Mammary epithelial cell (primary cell): ENCODE measurements at regions not wholly inside any gene's neighbourhood (a gene's known extent, or its start where the extent isn't known, plus 50 kb on each side); places are given as distances from the start of the nearest gene placed in this dataset.

Source experiments
- CTCF ChIP-seq, 2 donors: IDR thresholded peaks in 1 of 2; conservative IDR thresholded peaks in 1 of 2; 2 replicates each; pipeline ENCODE4 v1.5.1; 2011 to 2012; ENCODE audit warnings: inconsistent platforms in 2 of 2, low read length in 2 of 2, mild to moderate bottlenecking in 2 of 2, control low read depth in 1 of 2, low read depth in 1 of 2; ENCODE audit not compliant: insufficient read depth in 1 of 2; ENCODE audit errors: extremely low read depth in 1 of 2
- EZH2 ChIP-seq: IDR thresholded peaks from 2 replicates; pipeline ENCODE4 v1.6.1; 2012; ENCODE audit warnings: low read length, inconsistent platforms, borderline replicate concordance

GRCh38 chr13:50403311-50403710 is 388.1 kb downstream of the KCNRG start:
- TF ChIP-seq CTCF (conservative IDR thresholded peaks at IDR 0.05 in 1 of 2, IDR thresholded peaks at IDR 0.05 in 1 of 2; ENCODE audit: extremely low read depth in 1 of 2, insufficient read depth in 1 of 2, low read depth in 1 of 2, low read length in 2 of 2) (no peak), EZH2 (no peak)
